HG03457 (cell line): ENCODE measurements at regions not wholly inside any gene's neighbourhood (a gene's known extent, or its start where the extent isn't known, plus 50 kb on each side); places are given as distances from the start of the nearest gene placed in this dataset.
"Not testable (repeated sequence)": the region's sequence is repeated elsewhere in the genome, so short reads cannot be mapped to it uniquely, and the experiment has no call there.

ENCODE experiments used
- ATAC-seq: cut with Tn5 transposase; IDR thresholded peaks from one replicate; pipeline ENCODE4 v1.9.1; 2021; ENCODE audit warnings: moderate number of reproducible peaks; ENCODE audit not compliant: unreplicated experiment

GRCh38 chr12:59365133-59365532, 230.7 kb upstream of the SLC16A7 start:
- no peak for ATAC-seq

- ATAC-seq: no peak
These were observed 238.0 kb upstream of the SLC16A7 start for GRCh38 chr12:59357811-59358210.

- ATAC-seq: not testable (repeated sequence)
These were observed 249.6 kb upstream of the SLC16A7 start for GRCh38 chr12:59346248-59346647.

GRCh38 chr12:59345406-59345805, 250.4 kb upstream of the SLC16A7 start:
- ATAC-seq: no peak

- ATAC-seq: no peak
These were observed 251.6 kb upstream of the SLC16A7 start for GRCh38 chr12:59344224-59344623.

- no peak for ATAC-seq
These were observed 266.4 kb upstream of the SLC16A7 start for GRCh38 chr12:59329462-59329861.

- not testable (repeated sequence) for ATAC-seq
These were observed 267.3 kb upstream of the SLC16A7 start for GRCh38 chr12:59328395-59329075.

GRCh38 chr12:59326457-59326856, 269.4 kb upstream of the SLC16A7 start:
- not testable (repeated sequence) for ATAC-seq

GRCh38 chr12:59322473-59322872, 273.4 kb upstream of the SLC16A7 start:
- ATAC-seq: no peak

GRCh38 chr12:59321278-59321677, 274.6 kb upstream of the SLC16A7 start:
- ATAC-seq: no peak

GRCh38 chr12:59320112-59320511, 275.7 kb upstream of the SLC16A7 start:
- no peak for ATAC-seq

GRCh38 chr12:59318940-59319339, 276.9 kb upstream of the SLC16A7 start:
- ATAC-seq: no peak

- ATAC-seq: no peak
These were observed 278.2 kb upstream of the SLC16A7 start for GRCh38 chr12:59317598-59317997.

- no peak for ATAC-seq
These were observed 278.9 kb upstream of the SLC16A7 start for GRCh38 chr12:59316938-59317337.

- not testable (repeated sequence) for ATAC-seq
These were observed 279.5 kb upstream of the SLC16A7 start for GRCh38 chr12:59316354-59316753.

GRCh38 chr12:59314209-59314608, 281.6 kb upstream of the SLC16A7 start:
- no peak for ATAC-seq

- ATAC-seq: no peak
These were observed 291.6 kb upstream of the SLC16A7 start for GRCh38 chr12:59304077-59304721.

- no peak for ATAC-seq
These were observed 297.5 kb upstream of the SLC16A7 start for GRCh38 chr12:59298296-59298695.

- no peak for ATAC-seq
These were observed 301.6 kb upstream of the SLC16A7 start for GRCh38 chr12:59294221-59294620.

- no peak for ATAC-seq
These were observed 312.8 kb upstream of the SLC16A7 start for GRCh38 chr12:59282999-59283398.

GRCh38 chr12:59273561-59273960, 322.3 kb upstream of the SLC16A7 start:
- not testable (repeated sequence) for ATAC-seq

GRCh38 chr12:59268295-59268809, 327.5 kb upstream of the SLC16A7 start:
- ATAC-seq: no peak
